Hepatocyte (in vitro differentiated cells): ENCODE measurements at regions not wholly inside any gene's neighbourhood (a gene's known extent, or its start where the extent isn't known, plus 50 kb on each side); places are given as distances from the start of the nearest gene placed in this dataset.
"Not testable (repeated sequence)": the region's sequence is repeated elsewhere in the genome, so short reads cannot be mapped to it uniquely, and the experiment has no call there.

Experiments
- DNase-seq: peaks from one replicate; pipeline ENCODE4 v3.0.0-alpha.2; 2016; ENCODE audit warnings: low spot score
- H2AFZ ChIP-seq: fragments of 200-600 bp; sonication (generic); 2 replicates; pipeline ENCODE4 v1.6.0; 2016; ENCODE audit warnings: antibody characterized with exemption, mild to moderate bottlenecking
- H3K27ac ChIP-seq: fragments of 200-600 bp; sonication (generic); 2 replicates; pipeline ENCODE4 v1.5.1; 2016; ENCODE audit warnings: mild to moderate bottlenecking
- H3K27me3 ChIP-seq: fragments of 200-600 bp; sonication (generic); 2 replicates; pipeline ENCODE4 v1.6.1; 2016
- H3K36me3 ChIP-seq: fragments of 200-600 bp; sonication (generic); replicated peaks from 2 replicates; pipeline ENCODE4 v1.5.1; 2016; ENCODE audit warnings: low read depth; ENCODE audit not compliant: insufficient read depth
- H3K4me1 ChIP-seq: fragments of 200-600 bp; sonication (generic); 2 replicates; pipeline ENCODE4 v1.5.1; 2016; ENCODE audit warnings: mild to moderate bottlenecking, moderate library complexity; ENCODE audit not compliant: insufficient read depth
- H3K4me2 ChIP-seq: fragments of 200-600 bp; sonication (generic); 2 replicates; pipeline ENCODE4 v1.6.0; 2016
- H3K4me3 ChIP-seq: fragments of 200-600 bp; sonication (generic); 2 replicates; pipeline ENCODE4 v1.5.1; 2016; ENCODE audit warnings: mild to moderate bottlenecking
- H3K79me2 ChIP-seq: fragments of 200-600 bp; sonication (generic); 2 replicates; pipeline ENCODE4 v1.6.0; 2017; ENCODE audit warnings: mild to moderate bottlenecking
- H3K9me2 ChIP-seq: fragments of 200-600 bp; sonication (generic); replicated peaks from 2 replicates; pipeline ENCODE4 v1.6.0; 2017; ENCODE audit warnings: mild to moderate bottlenecking; ENCODE audit not compliant: insufficient read depth
- H3K9me3 ChIP-seq: fragments of 200-600 bp; sonication (generic); 2 replicates; pipeline ENCODE4 v1.5.1; 2016; ENCODE audit warnings: low read depth, mild to moderate bottlenecking
- H4K20me1 ChIP-seq: fragments of 200-600 bp; sonication (generic); 2 replicates; pipeline ENCODE4 v1.6.0; 2016; ENCODE audit warnings: mild to moderate bottlenecking; ENCODE audit not compliant: insufficient read depth, poor library complexity, severe bottlenecking
- CTCF ChIP-seq: fragments of 200-600 bp; sonication (generic); IDR thresholded peaks from 2 replicates; pipeline ENCODE4 v1.5.1; 2016; ENCODE audit warnings: antibody characterized with exemption, mild to moderate bottlenecking; ENCODE audit not compliant: poor library complexity
- EZH2 ChIP-seq: fragments of 200-600 bp; sonication (generic); IDR thresholded peaks from 2 replicates; pipeline ENCODE4 v1.6.1; 2016; ENCODE audit warnings: antibody characterized with exemption, mild to moderate bottlenecking, borderline replicate concordance
- EZH2phosphoT487 ChIP-seq: fragments of 200-600 bp; sonication (generic); IDR thresholded peaks from one replicate; pipeline ENCODE4 v1.6.1; 2018; ENCODE audit warnings: antibody characterized with exemption, mild to moderate bottlenecking, low read depth, moderate library complexity; ENCODE audit not compliant: unreplicated experiment, severe bottlenecking
- WGBS: methylation state at CpG from one replicate; pipeline ENCODE4 v1.1.6; 2016; ENCODE audit warnings: low lambda C conversion rate; ENCODE audit errors: missing lambda C conversion rate; 5-methylcytosine and 5-hydroxymethylcytosine counted together

GRCh38 chr2:58319481-58319880 is 78.4 kb upstream of the FANCL start:
- Histone ChIP-seq H3K36me3 (no peaks in the 10 kb centered on the region), H3K4me3 (no peak overlapping the region), H3K4me1 (no peaks in the 10 kb centered on the region), H3K9me3 (no peaks in the 10 kb centered on the region), H3K4me2 (no peak overlapping the region), H3K27me3 (no peaks in the 10 kb centered on the region), H3K79me2 (no peaks in the 10 kb centered on the region), H3K27ac (no peak overlapping the region), H2AFZ (no peak overlapping the region), H4K20me1 (no peaks in the 10 kb centered on the region), H3K9me2 (no peaks in the 10 kb centered on the region)
- TF ChIP-seq EZH2 (no peak), EZH2phosphoT487 (no peak), CTCF (no peak)
- WGBS = 81% methylated on average over 4 of the region's 4 CpGs
- DNase-seq = no peak

GRCh38 chr2:58318949-58319348 is 77.8 kb upstream of the FANCL start:
- not testable (repeated sequence) for H3K4me3 ChIP-seq, H2AFZ ChIP-seq, H3K79me2 ChIP-seq, H3K4me1 ChIP-seq, H3K4me2 ChIP-seq, H3K27ac ChIP-seq, H3K36me3 ChIP-seq, DNase-seq, H3K9me3 ChIP-seq, H3K9me2 ChIP-seq, H4K20me1 ChIP-seq, H3K27me3 ChIP-seq
- WGBS = 78% methylated on average over 7 of the region's 7 CpGs

- Histone ChIP-seq H3K4me1 (no peaks in the 10 kb centered on the region), H3K9me3 (no peaks in the 10 kb centered on the region), H4K20me1 (no peaks in the 10 kb centered on the region), H2AFZ (no peak overlapping the region), H3K27ac (no peak overlapping the region), H3K4me2 (no peak overlapping the region), H3K27me3 (no peaks in the 10 kb centered on the region), H3K79me2 (no peaks in the 10 kb centered on the region), H3K9me2 (no peaks in the 10 kb centered on the region), H3K36me3 (no peaks in the 10 kb centered on the region), H3K4me3 (no peak overlapping the region)
- 50% methylated on average over 2 of the region's 2 CpGs for WGBS
- DNase-seq = no peak
- TF ChIP-seq EZH2 (no peak), EZH2phosphoT487 (no peak), CTCF (no peak)
Observed at GRCh38 chr2:58313926-58314325, 72.8 kb upstream of the FANCL start.

- Histone ChIP-seq H3K79me2 (no peaks in the 10 kb centered on the region), H3K9me3 (no peaks in the 10 kb centered on the region), H3K4me1 (no peaks in the 10 kb centered on the region), H3K36me3 (no peaks in the 10 kb centered on the region), H3K4me2 (no peak overlapping the region), H3K9me2 (no peaks in the 10 kb centered on the region), H3K27me3 (no peaks in the 10 kb centered on the region), H3K4me3 (no peak overlapping the region), H2AFZ (no peak overlapping the region), H3K27ac (no peak overlapping the region), H4K20me1 (no peaks in the 10 kb centered on the region)
- TF ChIP-seq EZH2 (no peak), EZH2phosphoT487 (no peak), CTCF (no peak)
- DNase-seq = no peak
Observed at GRCh38 chr2:58308435-58308834, 67.3 kb upstream of the FANCL start.
